ENCODE measurements at regions not wholly inside any gene's neighbourhood (a gene's known extent, or its start where the extent isn't known, plus 50 kb on each side); places are given as distances from the start of the nearest gene placed in this dataset.

GRCh38 chr9:13467157-13467556 lies 187.7 kb upstream of the MPDZ start:
- intact Hi-C loops (cut with DNase I), result no loop called here
- no peaks in the 10 kb centered on the region for H3K9me3 ChIP-seq
- H3K27me3 ChIP-seq, result no peaks in the 10 kb centered on the region
- no peaks in the 10 kb centered on the region for H3K36me3 ChIP-seq
- H3K4me1 ChIP-seq, result no peaks in the 10 kb centered on the region
- no peak overlapping the region for H3K27ac ChIP-seq
- H3K4me3 ChIP-seq (replicated peaks in 1 of 3), result no peak overlapping the region
- no peak for TF ChIP-seq POLR2A (IDR thresholded peaks at IDR 0.05)
- TF ChIP-seq, protein P1, sequence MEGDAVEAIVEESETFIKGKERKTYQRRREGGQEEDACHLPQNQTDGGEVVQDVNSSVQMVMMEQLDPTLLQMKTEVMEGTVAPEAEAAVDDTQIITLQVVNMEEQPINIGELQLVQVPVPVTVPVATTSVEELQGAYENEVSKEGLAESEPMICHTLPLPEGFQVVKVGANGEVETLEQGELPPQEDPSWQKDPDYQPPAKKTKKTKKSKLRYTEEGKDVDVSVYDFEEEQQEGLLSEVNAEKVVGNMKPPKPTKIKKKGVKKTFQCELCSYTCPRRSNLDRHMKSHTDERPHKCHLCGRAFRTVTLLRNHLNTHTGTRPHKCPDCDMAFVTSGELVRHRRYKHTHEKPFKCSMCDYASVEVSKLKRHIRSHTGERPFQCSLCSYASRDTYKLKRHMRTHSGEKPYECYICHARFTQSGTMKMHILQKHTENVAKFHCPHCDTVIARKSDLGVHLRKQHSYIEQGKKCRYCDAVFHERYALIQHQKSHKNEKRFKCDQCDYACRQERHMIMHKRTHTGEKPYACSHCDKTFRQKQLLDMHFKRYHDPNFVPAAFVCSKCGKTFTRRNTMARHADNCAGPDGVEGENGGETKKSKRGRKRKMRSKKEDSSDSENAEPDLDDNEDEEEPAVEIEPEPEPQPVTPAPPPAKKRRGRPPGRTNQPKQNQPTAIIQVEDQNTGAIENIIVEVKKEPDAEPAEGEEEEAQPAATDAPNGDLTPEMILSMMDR (IDR thresholded peaks at IDR 0.05), result no peak
- WGBS, 2 donors, result 83 to 84% methylated on average over 2 of the region's 2 CpGs
- no peak for DNase-seq

DNA sequence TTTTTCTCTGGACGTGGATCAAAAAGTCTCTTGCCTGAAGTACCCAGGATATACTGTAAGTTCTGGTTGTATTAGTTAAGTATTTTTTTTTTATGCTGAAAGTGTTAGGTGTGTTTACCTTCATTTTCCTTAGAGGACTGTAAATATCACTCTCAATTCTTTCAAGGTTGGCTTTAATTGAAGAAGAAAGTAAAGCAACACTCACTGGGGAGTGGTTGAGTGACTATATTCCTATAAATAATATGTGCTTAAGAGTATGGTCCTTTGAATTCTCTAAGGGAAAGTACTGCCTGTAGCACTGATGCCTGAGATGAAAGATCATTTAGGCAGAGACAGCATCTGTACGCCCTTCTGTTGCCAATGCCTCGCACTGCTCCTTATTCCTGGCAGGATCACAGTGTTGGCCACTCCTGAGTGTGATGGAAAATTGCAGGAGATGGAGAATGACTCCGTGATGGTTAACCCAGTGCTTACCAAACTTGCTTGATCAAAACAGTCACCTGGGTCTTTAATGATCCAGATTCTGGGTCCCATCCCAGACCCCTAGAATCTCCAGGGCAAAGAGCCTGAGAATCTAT lies 182.0 kb upstream of the MPDZ start:
- 73% methylated on average over 4 of the region's 4 CpGs for WGBS, 2 donors
- no peak for DNase-seq
- TF ChIP-seq, protein P1 (IDR thresholded peaks at IDR 0.05), result no peak
- TF ChIP-seq POLR2A (IDR thresholded peaks at IDR 0.05), result no peak

GRCh38 chr9:13459071-13459470 lies 179.6 kb upstream of the MPDZ start:
- intact Hi-C loops (cut with DNase I), result no loop called here
- 77 to 96% methylated on average over 3 of the region's 3 CpGs for WGBS, 2 donors
- no peak for TF ChIP-seq POLR2A (IDR thresholded peaks at IDR 0.05)
- TF ChIP-seq, protein P1 (IDR thresholded peaks at IDR 0.05), result no peak
- DNase-seq, result no peak
- Histone ChIP-seq H3K4me3 (replicated peaks in 1 of 3) (no peak overlapping the region), H3K27ac (no peak overlapping the region), H3K27me3 (no peaks in the 10 kb centered on the region), H3K4me1 (no peaks in the 10 kb centered on the region), H3K36me3 (no peaks in the 10 kb centered on the region), H3K9me3 (no peaks in the 10 kb centered on the region)

More for the DNA sequence above, 182.0 kb upstream of the MPDZ start:
- Histone ChIP-seq H3K9me3 (no peaks in the 10 kb centered on the region), H3K36me3 (no peaks in the 10 kb centered on the region), H3K27me3 (no peaks in the 10 kb centered on the region), H3K4me1 (no peaks in the 10 kb centered on the region), H3K27ac (no peak overlapping the region), H3K4me3 (replicated peaks in 1 of 3) (no peak overlapping the region)
- intact Hi-C loops (cut with DNase I), result no loop called here

- intact Hi-C loops (cut with DNase I), result no loop called here
These were observed 178.3 kb upstream of the MPDZ start for GRCh38 chr9:13457795-13458194.

GRCh38 chr9:13450723-13451122 lies 171.2 kb upstream of the MPDZ start:
- Histone ChIP-seq H3K4me1 (no peaks in the 10 kb centered on the region), H3K27me3 (no peaks in the 10 kb centered on the region), H3K27ac (no peak overlapping the region), H3K36me3 (no peaks in the 10 kb centered on the region), H3K4me3 (replicated peaks in 1 of 3) (no peak overlapping the region), H3K9me3 (no peaks in the 10 kb centered on the region)
- intact Hi-C loops (cut with DNase I), result no loop called here
- 84 to 89% methylated on average over 3 of the region's 3 CpGs for WGBS, 2 donors
- TF ChIP-seq, protein P1 (IDR thresholded peaks at IDR 0.05), result no peak
- no peak for TF ChIP-seq POLR2A (IDR thresholded peaks at IDR 0.05)
- no peak for DNase-seq

More at GRCh38 chr9:13457795-13458194, 178.3 kb upstream of the MPDZ start:
- Histone ChIP-seq H3K4me1 (no peaks in the 10 kb centered on the region), H3K27ac (no peak overlapping the region), H3K36me3 (no peaks in the 10 kb centered on the region), H3K9me3 (no peaks in the 10 kb centered on the region), H3K4me3 (replicated peaks in 1 of 3) (no peak overlapping the region), H3K27me3 (no peaks in the 10 kb centered on the region)
- TF ChIP-seq, protein P1 (IDR thresholded peaks at IDR 0.05), result no peak
- TF ChIP-seq POLR2A (IDR thresholded peaks at IDR 0.05), result no peak
- WGBS, 2 donors, result 93 to 98% methylated on average over 1 of the region's 1 CpG
- no peak for DNase-seq

All from thyroid gland (tissue), 4 donors.